RPMI7951 (cell line): ENCODE measurements at regions not wholly inside any gene's neighbourhood (a gene's known extent, or its start where the extent isn't known, plus 50 kb on each side); places are given as distances from the start of the nearest gene placed in this dataset.

Source experiments
- DNase-seq: peaks from one replicate; pipeline ENCODE4 v3.0.0-alpha.2; 2012; ENCODE audit warnings: low read depth

DNA sequence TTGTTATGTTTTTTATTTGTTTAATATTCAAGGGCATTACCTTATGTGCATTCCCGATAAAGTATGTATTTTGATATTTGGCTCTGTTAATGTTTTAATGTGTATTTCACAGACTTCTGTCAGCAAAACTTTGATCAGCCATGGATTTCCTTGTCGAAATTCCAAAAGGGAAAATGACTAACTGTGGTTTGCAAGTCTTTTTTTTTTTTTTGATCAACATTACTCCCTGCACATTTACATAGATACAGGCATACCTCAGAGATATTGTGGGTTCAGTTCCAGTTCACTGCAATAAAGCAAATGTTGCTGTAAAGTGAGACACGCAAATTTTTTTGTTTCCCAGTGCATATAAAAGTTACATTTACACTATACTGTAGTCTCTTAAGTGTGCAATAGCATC, 351.9 kb downstream of the CXCL12 start:
- DNase-seq, result peak; percentile 50

DNA sequence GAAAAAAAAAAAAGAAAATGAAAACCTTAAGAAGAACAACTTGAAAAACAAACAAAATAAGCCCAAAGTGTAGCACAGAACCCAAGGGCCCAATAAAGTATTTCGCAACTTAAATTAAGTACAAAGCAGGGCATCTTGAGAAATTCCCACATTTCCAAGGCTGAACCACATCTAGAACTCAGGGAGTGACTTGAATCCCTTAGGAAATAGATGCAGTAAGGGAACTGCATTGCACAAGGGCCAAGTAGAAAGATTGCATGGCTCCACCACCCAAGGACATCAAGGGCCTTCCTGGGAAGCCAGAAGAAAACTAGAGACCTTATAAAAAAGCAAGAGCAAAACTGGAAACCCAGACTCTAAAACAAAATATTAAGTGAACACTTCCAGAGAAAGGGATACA, 352.7 kb downstream of the CXCL12 start:
- DNase-seq, result no peak

DNA sequence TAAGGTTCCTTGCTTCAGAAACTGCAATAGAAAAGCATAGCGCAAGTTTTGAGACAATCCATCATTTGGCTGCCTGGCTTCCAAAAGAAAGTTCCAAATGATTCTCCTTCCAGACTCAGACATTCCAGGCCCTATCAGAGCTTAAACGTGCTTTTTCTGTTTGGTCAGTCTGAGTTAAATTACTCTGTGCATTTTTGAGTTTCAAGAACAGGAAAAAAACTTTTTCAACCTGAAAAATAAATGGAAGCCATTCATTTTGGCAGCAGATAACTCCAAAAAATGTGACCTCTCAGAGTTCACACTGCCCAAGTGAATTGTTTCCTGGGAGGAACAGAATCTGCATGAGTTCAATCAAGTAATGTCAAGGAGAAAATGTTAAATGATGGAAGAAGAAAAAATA, 354.2 kb downstream of the CXCL12 start:
- DNase-seq, result no peak

DNA sequence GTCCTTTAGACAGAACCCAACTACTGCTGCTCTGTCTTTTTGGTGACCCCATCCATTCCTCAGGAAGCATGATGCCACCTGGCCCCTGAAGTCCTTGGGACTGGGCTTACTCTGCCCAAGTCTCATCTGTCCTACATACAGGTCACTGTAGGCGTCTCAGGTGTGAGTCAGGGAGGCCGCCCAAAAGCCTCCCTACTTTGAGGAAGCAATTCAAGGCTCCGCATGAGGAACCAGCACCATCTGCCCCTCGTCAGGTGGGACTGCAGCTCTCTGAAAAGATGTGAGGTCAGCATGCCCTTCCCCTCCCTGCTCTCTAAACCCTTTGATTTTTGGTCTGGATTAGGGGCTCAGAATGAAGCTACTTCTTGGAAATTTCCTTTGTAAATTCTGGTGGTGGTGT, 354.8 kb downstream of the CXCL12 start:
- DNase-seq, result no peak

DNA sequence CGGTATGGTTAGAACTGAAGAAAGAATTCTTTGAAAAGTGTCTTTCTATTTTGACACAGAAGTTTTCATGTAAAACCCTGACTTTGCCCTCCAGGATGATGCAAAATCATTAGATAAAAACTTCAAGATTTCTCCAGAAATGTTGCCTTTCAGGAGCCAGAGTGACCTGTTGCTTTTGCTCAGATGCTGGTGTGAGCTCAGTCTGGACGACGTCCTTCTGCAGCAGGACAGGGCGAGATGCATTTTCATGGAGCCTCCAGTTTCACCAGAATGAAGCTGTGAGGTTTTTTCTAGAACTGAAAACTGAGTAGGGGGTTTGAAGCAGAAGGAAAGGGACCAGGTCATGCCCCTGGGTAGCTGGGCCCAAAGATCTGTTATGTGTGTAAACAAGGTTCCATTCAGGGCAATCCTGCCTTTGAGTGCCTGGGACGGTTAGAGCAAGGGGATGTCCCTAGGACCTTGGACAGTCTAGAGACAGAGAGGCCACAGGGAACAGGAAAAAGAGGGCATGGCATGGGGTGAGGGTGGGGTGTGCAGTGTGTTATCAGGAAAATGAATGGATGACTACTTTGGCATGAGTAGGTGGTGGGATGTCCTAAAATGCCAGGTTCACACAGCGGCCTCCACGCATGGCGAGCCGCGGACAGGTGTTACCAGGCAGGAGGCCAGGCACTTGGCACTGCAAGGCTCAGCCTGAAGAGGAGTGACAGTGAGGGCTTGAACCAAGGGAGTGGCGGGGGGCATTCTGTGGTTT, 356.3 kb downstream of the CXCL12 start:
- DNase-seq, result no peak

DNA sequence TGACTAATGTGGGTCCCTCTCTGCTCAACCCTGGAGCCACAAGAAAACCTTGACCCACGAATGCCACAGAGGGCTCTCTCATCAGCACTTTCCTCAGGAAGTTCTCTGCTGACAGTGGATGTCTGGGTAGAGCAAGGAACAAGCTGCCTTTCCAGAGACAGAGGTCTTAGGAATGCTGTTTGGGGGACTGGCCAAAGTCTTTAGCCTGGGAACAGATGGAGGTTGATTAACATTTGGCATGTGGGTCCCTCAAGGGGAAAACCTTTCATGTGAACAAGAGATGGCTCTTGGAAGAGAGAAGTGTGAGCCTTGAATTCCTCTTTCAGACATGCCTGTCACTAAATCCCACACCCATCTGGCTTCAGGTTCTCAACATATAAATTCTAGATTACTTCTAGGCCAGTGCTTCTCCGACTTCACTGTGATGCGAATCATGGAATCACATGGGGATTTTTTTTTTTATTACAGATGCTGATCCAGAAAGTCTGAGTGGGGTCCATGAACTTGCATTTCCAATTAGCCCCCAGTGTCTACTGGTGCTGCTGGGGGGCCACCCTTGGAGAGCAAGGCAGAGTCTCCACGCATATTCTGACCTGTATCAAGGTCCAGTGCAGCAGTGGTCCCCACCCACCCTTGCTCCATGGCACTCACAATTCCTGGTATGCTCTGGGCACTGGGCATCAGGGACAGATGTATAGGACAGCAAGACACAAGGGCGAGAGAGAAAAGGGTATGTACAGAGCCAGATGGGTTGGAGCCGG, 360.4 kb downstream of the CXCL12 start:
- no peak for DNase-seq

DNA sequence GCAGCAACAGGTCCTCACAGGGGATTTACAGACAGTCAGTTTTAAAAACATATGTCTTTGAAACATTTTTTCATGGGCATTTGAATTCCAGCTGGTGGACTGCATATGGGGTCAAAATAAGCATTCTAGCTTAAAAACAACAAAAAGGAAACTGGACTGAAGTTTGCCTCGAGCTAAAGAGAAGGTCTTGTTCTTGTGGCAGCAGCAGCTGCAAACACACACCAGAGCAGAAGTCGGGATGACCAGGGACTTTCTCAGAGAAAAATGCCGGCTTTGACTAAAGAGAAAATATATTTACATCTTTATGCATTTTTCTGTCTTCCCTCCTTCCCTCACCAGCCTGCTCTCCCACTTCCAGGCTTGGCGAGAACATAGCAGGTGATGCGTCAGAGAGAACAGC, 361.4 kb downstream of the CXCL12 start:
- peak; percentile 63 for DNase-seq

DNA sequence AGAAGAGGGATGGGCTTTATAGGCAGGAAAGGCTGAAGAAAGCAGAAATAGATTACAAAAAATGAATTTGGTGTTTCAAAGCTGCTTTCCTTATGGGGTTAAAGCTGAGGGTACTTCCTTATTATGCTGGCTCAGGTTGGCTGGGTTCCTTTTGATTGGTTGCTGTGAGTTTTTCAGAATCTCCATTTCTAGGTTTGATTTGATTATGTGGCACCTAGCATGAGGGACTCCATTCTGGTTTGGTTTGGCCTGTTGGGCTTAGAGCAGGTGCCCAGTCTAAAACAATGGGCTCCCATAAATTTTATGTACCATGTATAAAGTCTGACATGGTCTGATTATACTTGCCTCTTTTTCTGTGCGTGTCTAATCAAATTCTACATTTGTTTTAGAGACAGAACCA, 362.7 kb downstream of the CXCL12 start:
- no peak for DNase-seq

DNA sequence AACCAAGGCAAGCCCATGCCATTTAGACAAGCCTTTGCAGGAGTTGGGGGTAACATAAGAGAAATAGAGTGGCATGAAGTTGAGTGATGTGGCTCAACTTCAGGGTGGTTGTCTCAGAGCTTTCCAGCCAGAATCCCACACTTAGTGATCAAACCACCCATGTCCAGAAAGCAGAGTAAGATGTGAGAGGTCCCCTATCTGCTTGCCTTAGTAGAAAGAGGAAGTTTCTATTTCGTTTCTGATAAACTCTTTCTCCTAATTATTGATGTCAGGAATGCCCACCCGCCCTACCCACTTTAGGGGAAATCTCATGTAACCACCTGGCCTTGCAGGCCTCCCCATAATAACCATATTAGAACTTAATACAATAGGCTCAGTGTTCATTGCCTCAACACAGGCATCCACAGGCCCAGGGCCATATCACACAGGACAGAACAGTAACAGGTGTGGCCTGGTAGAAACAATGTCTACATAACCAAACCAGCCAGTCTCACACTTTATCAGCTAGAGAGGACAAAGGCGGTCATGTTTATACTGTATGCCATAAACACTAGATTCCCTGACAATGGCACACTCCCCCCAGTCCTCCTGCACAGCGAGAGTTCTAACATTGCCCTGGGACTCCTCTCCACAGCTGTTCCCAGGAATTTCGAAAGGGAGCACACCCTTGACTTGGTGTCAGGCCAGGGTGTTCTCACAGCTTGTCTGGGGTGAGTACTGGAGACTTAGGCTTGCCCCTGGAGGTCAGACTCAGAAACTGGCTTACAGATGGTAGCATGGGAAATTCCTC, 364.4 kb downstream of the CXCL12 start:
- DNase-seq, result peak; percentile 47

DNA sequence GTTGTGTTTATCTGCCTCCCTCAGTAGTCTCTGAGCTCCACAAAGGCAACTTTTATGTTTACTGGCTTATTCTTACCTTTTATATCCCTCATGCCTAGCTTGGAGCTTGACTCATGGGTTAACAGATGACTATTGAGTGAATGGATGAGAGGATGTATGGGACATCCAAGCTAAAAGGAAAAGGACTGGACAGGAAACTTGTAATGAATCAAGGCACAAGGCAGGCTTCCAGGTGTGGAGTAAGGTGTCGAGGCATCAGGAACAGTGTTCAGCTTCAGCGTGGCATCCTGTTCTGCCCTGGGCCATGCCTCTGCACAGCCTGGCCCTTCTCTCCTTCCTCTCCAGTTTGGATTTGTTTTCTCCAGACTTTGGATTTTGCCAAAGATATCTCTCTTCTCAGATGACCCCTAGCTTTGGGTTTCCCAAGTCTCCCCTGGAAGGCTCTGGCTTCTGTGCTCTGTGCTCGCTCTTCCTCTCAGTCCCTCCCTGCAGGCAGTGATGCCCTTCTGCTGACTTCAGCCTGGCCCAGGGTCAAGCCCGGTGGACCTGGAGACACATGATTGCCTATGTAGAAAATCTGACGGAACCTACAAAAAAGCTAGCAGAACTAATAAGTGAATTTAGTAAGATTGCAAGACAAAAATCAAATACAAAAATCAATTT, 367.3 kb downstream of the CXCL12 start:
- DNase-seq, result no peak

DNA sequence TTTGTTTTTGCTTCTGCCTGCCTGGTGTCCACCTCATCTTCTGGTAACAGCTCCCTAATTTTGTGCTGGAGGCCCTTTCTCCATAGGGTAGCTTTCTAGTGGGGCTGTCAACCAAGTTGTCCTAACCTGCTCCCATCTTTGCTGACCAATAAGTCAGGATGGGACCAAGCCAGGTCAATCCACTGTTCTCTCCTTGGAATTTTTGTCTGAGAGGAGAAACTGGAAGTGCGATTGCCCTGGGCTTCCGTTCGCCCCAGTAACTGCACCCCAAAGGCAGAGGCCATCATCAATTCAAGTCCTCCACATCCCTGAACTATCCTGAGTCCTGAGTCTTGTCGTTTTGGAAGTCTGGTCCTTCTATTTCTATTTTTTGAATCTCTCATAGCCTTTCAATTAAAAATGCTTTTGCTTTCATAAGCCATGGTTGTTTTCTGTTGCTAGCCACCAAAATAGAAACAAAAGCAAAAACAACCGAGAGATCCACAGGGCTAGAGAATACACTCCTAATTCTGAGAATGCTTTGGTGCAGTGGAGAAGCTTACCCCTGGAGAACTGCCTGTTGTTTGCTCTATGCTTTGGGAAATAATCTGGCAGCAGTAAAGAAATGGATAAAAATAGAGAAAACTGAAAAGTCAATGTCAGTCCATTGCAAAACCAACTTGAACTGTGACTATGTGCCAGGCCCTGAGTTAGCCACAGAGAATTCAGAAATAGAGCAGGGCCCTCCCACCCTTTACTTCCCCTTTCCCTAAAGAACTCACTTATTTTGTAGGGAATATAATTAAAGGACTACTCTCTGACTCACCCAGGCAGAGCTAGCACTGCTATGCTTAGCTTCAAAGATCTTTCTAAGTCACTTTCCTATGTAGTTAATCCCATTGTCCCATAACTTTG, 368.1 kb downstream of the CXCL12 start:
- DNase-seq, result no peak

DNA sequence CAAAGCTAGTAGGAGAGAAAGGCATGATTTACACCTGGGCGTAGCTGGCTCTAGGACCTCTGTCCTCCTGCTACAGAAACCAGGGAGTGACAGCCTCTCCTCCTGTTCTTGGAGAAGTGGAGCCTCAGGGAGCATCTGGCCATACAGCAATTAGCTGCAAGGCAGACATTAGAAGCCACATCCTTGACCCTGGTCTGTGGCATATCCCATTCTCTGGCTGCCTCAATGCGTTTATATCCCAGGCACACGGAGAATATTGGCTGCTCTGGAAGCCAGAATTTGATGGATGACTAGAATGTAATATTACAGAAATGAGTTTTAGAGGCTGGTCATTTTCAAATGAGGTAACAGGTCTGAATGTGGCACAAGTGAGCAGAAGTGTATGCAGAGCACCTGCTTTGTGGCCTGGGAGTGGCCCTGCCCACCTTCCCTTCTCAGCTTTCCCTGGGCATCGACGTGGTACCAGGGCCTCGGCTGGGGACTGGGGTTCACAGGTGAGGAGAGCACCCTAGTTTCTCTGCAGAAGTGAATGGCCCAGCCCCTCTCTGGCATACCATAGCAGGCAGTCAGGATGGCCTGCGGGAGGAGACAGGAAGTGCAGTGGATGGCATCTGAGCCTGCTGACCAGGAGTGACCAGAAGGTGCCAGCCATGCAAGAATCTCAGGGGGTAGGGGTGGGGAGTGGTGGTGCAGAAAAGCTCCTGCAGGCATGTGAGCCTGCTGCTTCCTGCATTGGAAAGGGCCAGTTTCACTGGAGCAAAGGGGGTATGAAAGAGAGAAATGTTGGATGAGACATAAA, 367.2 kb upstream of the ZNF32 start:
- peak; percentile 34 for DNase-seq

DNA sequence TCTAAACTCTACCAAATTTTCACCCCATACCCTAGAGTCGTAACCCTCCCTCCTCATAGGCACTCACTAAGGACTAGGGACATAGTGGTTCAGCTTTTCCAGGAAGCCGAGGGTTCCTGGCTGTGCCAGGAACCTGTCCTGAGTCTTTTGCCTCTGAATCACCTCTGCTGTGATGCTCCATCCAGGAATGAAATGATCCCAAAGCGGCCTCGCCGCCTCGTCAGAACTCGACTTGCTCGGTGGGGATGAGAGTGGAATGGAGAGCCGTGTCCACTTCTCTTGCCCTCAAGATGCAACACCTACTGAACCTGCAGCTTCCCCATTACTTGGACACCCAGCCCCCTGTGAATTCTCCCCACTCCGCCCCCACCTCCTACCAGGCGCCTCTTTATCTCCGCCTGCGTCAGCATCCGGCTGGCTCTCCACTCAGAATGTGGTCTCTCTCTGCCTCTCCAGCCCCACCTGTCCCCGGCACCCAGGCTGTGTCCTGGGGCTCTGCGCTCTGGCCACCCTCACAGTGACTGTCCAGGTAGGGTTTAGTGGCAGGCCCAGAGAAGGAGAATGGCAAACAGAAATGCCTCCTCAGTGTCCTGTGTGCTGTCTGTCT, 366.1 kb upstream of the ZNF32 start:
- no peak for DNase-seq

DNA sequence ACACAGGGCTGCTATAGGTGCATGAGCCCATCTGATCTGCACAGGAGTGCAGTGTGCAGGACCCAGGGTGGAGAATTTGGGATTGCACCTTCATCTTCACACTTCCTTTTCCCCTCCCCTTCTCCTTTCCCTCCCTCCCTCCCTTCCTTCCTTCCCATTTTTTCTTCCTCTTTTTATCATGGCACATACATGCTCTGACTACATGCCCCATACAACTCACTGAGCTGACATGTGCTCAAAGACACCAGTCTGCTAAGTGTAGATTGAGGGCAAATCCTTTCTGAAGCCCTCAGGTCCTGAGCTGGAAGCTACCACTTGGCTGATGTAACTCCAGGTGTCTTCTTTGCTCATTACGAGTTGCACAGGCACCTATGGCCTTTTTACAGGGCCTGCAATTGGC, 365.3 kb upstream of the ZNF32 start:
- DNase-seq, result no peak

DNA sequence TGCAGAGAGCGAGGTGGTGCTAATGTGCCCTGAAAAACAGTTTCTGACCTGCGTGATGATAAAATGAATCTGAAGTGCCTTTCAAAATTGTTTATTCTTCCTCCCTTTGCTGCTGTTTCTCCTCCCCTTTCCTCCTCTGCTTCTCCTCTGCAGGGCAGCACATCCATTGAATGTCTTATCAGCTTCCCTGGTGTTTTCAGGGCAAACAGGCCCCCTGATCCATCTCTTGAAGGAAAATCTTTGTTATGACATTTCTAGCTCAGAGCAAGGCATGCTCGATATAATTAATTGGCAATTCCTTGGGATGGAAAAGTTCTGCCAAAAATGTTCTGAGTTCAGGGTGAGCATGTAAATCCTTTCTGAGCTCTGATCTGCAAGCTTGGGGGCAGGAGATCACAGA, 364.2 kb upstream of the ZNF32 start:
- DNase-seq, result no peak

DNA sequence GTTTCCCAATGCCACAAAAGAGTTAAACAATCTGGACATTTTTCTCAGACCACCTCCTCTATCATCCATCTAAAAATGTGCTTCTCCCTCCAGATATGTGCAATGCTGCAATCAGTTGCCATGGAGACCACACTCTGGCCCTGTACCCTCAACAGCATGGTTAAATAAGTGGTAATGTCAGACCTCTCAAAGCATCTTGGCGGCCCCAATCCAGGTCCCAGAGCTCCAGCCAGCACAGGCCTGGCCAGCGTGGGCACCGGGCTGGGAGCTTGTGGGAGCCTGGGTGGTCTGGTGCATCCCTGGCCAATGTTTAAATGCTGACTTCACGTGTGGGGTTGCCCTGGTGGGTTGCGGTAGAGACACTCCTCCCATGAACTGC, 362.9 kb upstream of the ZNF32 start:
- DNase-seq, result no peak

DNA sequence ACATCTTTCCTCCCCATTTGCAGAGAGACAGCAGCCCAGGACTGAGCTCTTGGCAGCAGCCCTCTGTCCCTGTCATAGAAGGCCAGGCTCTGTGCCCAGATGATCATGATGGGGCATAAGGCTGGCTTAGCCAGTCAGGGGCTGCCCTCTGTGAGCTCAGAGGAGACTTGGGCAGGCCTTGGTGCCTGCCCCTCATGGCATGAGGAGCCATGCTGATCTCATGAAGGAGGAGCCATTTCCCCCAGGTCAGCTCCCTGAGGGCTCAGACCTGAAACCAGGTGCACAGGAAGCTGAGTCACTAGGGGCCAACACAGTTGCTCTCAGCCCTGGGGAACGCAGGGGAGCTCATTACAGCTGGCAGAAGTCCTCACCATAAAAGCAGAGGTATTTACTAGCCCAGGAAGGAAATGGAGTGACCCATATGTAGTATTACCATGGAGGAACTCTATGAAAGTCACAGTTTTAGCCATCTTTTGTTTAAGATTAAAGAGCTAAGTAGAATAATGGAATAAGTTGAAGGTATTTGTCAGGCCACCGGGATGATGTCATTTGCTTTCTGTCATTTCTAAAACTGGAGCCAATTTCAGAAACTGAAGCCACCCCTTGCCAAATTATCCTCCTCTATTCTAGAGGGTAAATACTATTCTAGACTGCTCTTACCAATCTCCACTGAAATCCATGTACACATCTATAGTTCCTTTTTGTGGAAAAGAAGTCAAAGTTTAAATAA, 362.4 kb upstream of the ZNF32 start:
- peak; percentile 67 for DNase-seq

DNA sequence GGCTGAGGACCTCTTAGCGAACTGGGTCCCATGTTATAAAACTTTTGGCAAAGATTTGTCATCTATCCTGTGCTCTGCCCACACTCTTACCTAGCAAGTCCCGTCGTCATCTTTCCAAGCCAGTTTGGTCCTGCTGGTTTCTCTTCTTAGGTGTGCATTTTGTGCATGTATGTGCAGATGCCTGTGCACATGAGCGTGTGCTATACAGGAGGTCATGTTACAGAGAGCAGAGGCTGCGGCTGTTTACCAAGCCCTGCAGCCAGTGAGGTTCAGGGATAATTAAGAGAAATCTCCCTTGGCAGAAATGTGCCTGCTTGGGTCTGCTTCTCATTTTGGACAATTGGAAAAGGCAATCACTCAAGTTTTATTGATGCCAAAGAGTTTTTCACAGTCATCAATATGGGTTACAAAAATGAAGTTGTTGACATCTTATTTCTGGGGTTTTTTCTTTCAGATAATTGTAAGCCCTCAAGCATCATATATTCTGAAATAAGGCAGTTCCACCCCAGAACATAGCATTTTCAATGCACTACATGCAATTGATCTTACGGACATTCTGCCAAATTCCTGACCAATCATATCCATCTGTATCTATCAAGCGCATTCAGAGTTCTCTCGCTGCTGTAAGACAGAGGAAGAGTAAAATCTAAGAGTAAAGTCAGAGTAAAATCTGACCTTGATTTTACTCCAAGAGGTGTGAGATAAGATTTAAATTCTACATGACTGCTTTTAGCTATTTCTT, 361.4 kb upstream of the ZNF32 start:
- no peak for DNase-seq
